SK-N-SH (cell line): ENCODE measurements at regions not wholly inside any gene's neighbourhood (a gene's known extent, or its start where the extent isn't known, plus 50 kb on each side); places are given as distances from the start of the nearest gene placed in this dataset.

ENCODE experiments used
- TF ChIP-seq, protein P1 (sequence below): fragments of 200-600 bp; sonication (generic); IDR thresholded peaks from 2 replicates; pipeline ENCODE4 v1.6.1; 2017; ENCODE audit warnings: antibody characterized with exemption, mild to moderate bottlenecking, moderate library complexity
- TF ChIP-seq, protein P2 (sequence below): IDR thresholded peaks from 2 replicates; pipeline ENCODE4 v1.6.1; 2012; ENCODE audit warnings: mild to moderate bottlenecking, low read depth, low read length, moderate library complexity

DNA sequence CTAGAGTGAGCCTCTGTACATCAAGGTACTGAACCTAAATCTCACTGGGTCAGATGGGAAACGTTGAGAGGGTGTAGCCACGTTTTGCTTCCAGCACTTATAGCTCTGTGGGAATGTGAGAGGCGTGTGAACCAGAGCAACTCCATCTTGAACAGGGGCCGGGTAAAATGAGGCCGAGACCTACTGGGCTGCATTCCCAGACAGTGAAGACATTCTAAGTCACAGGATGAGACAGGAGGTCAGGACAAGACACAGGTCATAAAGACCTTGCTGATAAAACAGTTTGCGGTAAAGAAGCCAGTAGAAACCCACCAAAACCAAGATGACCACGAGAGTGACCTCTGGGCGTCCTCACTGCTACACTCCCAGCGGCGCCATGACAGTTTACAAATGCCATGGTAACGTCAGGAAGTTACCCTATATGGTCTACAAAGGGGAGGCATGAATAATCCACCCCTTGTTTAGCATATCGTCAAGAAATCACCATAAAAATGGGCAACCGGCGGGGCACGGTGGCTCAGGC, 63.4 kb upstream of the NCOR2 start:
- TF ChIP-seq, protein P1, sequence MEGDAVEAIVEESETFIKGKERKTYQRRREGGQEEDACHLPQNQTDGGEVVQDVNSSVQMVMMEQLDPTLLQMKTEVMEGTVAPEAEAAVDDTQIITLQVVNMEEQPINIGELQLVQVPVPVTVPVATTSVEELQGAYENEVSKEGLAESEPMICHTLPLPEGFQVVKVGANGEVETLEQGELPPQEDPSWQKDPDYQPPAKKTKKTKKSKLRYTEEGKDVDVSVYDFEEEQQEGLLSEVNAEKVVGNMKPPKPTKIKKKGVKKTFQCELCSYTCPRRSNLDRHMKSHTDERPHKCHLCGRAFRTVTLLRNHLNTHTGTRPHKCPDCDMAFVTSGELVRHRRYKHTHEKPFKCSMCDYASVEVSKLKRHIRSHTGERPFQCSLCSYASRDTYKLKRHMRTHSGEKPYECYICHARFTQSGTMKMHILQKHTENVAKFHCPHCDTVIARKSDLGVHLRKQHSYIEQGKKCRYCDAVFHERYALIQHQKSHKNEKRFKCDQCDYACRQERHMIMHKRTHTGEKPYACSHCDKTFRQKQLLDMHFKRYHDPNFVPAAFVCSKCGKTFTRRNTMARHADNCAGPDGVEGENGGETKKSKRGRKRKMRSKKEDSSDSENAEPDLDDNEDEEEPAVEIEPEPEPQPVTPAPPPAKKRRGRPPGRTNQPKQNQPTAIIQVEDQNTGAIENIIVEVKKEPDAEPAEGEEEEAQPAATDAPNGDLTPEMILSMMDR, result no peak
- TF ChIP-seq, protein P2, sequence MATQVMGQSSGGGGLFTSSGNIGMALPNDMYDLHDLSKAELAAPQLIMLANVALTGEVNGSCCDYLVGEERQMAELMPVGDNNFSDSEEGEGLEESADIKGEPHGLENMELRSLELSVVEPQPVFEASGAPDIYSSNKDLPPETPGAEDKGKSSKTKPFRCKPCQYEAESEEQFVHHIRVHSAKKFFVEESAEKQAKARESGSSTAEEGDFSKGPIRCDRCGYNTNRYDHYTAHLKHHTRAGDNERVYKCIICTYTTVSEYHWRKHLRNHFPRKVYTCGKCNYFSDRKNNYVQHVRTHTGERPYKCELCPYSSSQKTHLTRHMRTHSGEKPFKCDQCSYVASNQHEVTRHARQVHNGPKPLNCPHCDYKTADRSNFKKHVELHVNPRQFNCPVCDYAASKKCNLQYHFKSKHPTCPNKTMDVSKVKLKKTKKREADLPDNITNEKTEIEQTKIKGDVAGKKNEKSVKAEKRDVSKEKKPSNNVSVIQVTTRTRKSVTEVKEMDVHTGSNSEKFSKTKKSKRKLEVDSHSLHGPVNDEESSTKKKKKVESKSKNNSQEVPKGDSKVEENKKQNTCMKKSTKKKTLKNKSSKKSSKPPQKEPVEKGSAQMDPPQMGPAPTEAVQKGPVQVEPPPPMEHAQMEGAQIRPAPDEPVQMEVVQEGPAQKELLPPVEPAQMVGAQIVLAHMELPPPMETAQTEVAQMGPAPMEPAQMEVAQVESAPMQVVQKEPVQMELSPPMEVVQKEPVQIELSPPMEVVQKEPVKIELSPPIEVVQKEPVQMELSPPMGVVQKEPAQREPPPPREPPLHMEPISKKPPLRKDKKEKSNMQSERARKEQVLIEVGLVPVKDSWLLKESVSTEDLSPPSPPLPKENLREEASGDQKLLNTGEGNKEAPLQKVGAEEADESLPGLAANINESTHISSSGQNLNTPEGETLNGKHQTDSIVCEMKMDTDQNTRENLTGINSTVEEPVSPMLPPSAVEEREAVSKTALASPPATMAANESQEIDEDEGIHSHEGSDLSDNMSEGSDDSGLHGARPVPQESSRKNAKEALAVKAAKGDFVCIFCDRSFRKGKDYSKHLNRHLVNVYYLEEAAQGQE, result no peak
